ENCODE measurements at regions not wholly inside any gene's neighbourhood (a gene's known extent, or its start where the extent isn't known, plus 50 kb on each side); places are given as distances from the start of the nearest gene placed in this dataset.

DNA sequence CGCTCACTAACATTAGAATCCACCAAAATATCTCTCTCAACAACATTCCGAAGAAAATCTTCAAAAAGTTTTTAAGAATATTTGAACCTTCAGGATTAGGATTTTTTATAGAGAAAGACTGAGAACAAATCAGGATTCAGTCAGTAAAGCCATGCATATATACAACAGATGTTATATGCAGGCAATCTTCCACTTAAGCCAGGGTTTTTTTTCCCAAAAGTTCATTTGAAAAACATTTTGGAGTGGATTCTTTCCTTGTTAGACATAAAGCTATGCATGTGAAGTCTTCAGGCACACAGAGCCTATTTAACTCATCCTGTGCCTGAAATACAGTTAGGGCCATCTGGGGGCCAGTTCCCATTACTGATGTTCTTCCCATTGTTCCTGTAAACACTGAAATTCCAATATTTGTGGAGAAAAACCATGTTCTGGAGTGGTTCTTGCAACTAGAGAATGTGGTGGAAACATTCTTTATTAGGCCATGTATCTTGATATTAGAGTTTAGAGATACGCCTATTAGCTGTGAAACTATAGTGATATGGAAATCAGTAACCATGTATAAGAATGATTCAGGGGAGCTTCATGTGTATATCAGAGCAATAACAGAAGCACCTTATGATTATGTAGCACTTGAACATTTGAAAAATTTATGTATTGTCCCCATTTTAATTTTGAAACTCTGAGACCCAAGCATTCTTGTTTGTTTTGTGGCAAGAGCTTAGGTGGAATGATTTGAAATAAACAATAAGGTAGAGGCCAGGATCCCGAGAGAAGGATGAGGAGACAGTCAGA lies 61.7 kb downstream of the PLEKHG1 start:
- no peak overlapping the region for H3K27ac ChIP-seq (ENCODE audit: low read depth, low read length)
- H3K23ac ChIP-seq (ENCODE audit: insufficient read length): no peak overlapping the region
- no peak overlapping the region for H4K91ac ChIP-seq (replicated peaks; ENCODE audit: insufficient read length, low read length)
- H3K9me3 ChIP-seq (ENCODE audit: insufficient read depth in 2 of 2, low read depth in 1 of 2, low read length in 1 of 2): no peaks in the 10 kb centered on the region
- H4K8ac ChIP-seq (ENCODE audit: extremely low read depth, insufficient read depth, low read length): no peak overlapping the region
- no peak overlapping the region for H3K56ac ChIP-seq (replicated peaks; ENCODE audit: insufficient read length, low read depth, low read length)
- CTCF ChIA-PET (ENCODE audit: partially characterized antibody): interaction anchor here (0.9 to 2.8 kb wide), 6 partner anchors 10 to 243 kb away, joined by 3 to 10 read pairs (median 5); no protein-coding TSS in a partner anchor
- no peaks in the 10 kb centered on the region for H3K4me1 ChIP-seq (replicated peaks in 1 of 4; ENCODE audit: control insufficient read depth in 3 of 4, insufficient read depth in 4 of 4, low read length in 3 of 4)
- H3K18ac ChIP-seq (ENCODE audit: extremely low read depth, low read length): no peak overlapping the region
- H3K4ac ChIP-seq (replicated peaks; ENCODE audit: insufficient read length, low read depth, low read length): no peak overlapping the region
- WGBS, 2 experiments (ENCODE audit: extremely low coverage in 1 of 2, insufficient coverage in 1 of 2, insufficient read length in 1 of 2, insufficient replicate concordance in 2 of 2, low coverage in 1 of 2, low lambda C conversion rate in 2 of 2, missing lambda C conversion rate in 1 of 2): 91% methylated on average over 4 of the region's 4 CpGs; no CpG with 5 or more reads in 1 of the 2 experiments
- no peak overlapping the region for H3K14ac ChIP-seq (ENCODE audit: insufficient read length)
- no peaks in the 10 kb centered on the region for H3K36me3 ChIP-seq (ENCODE audit: control insufficient read depth in 2 of 4, insufficient read depth in 4 of 4, low read length in 3 of 4)
- H2BK15ac ChIP-seq (ENCODE audit: low read length): no peak overlapping the region
- no peak for FAIRE-seq
- no peak overlapping the region for H2BK120ac ChIP-seq (replicated peaks; ENCODE audit: low read depth, low read length)
- no peak overlapping the region for H2AK5ac ChIP-seq (ENCODE audit: low read depth, low read length)
- POLR2A ChIA-PET (ENCODE audit: partially characterized antibody): no interaction called here
- no peak for DNase-seq (ENCODE audit: low read depth in 1 of 2, low spot score in 2 of 2)
- no peak overlapping the region for H2AFZ ChIP-seq (ENCODE audit: low read length)
- no peak overlapping the region for H4K5ac ChIP-seq (ENCODE audit: insufficient read length, low read depth, low read length)
- H2BK5ac ChIP-seq (ENCODE audit: low read depth, low read length): no peak overlapping the region
- no peak overlapping the region for H3K9ac ChIP-seq (replicated peaks in 1 of 4; ENCODE audit: extremely low read depth in 1 of 4, low read depth in 3 of 4, low read length in 3 of 4)
- no peak overlapping the region for H3K4me2 ChIP-seq (ENCODE audit: insufficient read depth in 1 of 2, low read depth in 2 of 2, low read length in 2 of 2)
- no peaks in the 10 kb centered on the region for H4K20me1 ChIP-seq (replicated peaks in 1 of 2; ENCODE audit: control insufficient read depth in 1 of 2, insufficient read depth in 2 of 2, low read length in 2 of 2)
- no peaks in the 10 kb centered on the region for H3K27me3 ChIP-seq (replicated peaks in 1 of 4; ENCODE audit: control insufficient read depth in 3 of 4, extremely low read depth in 1 of 4, insufficient read depth in 3 of 4, low read length in 3 of 4)
- no peak overlapping the region for H3K4me3 ChIP-seq (ENCODE audit: extremely low read depth in 1 of 4, insufficient read depth in 2 of 4, low read depth in 3 of 4, low read length in 4 of 4)
- H3K79me2 ChIP-seq (ENCODE audit: control insufficient read depth in 1 of 2, insufficient read depth in 2 of 2, low read length in 2 of 2): no peaks in the 10 kb centered on the region
- no peak overlapping the region for H2BK12ac ChIP-seq (ENCODE audit: low read depth, low read length)
- no peak overlapping the region for H2BK20ac ChIP-seq (ENCODE audit: low read length)
- H3K23me2 ChIP-seq (ENCODE audit: low read depth, low read length): no peaks in the 10 kb centered on the region
- H3K79me1 ChIP-seq (ENCODE audit: low read depth, low read length): no peaks in the 10 kb centered on the region
- TF ChIP-seq YY1 (IDR thresholded peaks at IDR 0.05; ENCODE audit: low read depth, low read length): no peak
- TF ChIP-seq CHD1 (IDR thresholded peaks at IDR 0.05; ENCODE audit: low read depth, low read length): no peak
- TF ChIP-seq CBX8 (IDR thresholded peaks at IDR 0.05; ENCODE audit: borderline replicate concordance, low read depth, low read length): no peak
- no peak for TF ChIP-seq TCF12 (IDR thresholded peaks at IDR 0.05; ENCODE audit: low read depth, low read length)
- TF ChIP-seq RXRA (IDR thresholded peaks at IDR 0.05; ENCODE audit: insufficient read depth, low read depth, low read length): no peak
- TF ChIP-seq GTF2F1 (IDR thresholded peaks at IDR 0.05; ENCODE audit: borderline replicate concordance, low read depth, low read length): no peak
- no peak for TF ChIP-seq CBX5 (IDR thresholded peaks at IDR 0.05; ENCODE audit: low read depth, low read length)
- TF ChIP-seq E2F6 (IDR thresholded peaks at IDR 0.05): no peak
- TF ChIP-seq CTBP2 (IDR thresholded peaks at IDR 0.05; ENCODE audit: borderline replicate concordance, insufficient read depth, insufficient read length, low read length): no peak
- no peak for TF ChIP-seq BACH1 (IDR thresholded peaks at IDR 0.05; ENCODE audit: low read length)
- no peak for TF ChIP-seq MAFK (IDR thresholded peaks at IDR 0.05; ENCODE audit: low read depth, low read length)
- no peak for TF ChIP-seq MAX (IDR thresholded peaks at IDR 0.05)
- no peak for TF ChIP-seq TEAD4 (IDR thresholded peaks at IDR 0.05; ENCODE audit: low read depth, low read length)

Measured in H1 (cell line).